Thoracic aorta (tissue), 2 donors: ENCODE measurements at regions not wholly inside any gene's neighbourhood (a gene's known extent, or its start where the extent isn't known, plus 50 kb on each side); places are given as distances from the start of the nearest gene placed in this dataset.
A peak's percentile ranks its signal among the peaks of the same experiment; 100 is the strongest.

Experiments
- ATAC-seq: fragments of 150-250 bp; one replicate; pipeline ENCODE4 v1.8.0; 2017; ENCODE audit warnings: low read depth; ENCODE audit not compliant: insufficient number of reproducible peaks, low FRiP score
- DNase-seq: peaks from one replicate; pipeline ENCODE4 v3.0.0-alpha.2; 2020; ENCODE audit warnings: low spot score
- H3K27ac ChIP-seq, 2 donors: fragments of 200-600 bp; sonication (generic); 1 replicate in 1 of 2; 2 replicates in 1 of 2; pipeline ENCODE4 v1.5.1; 2016; ENCODE audit warnings: mild to moderate bottlenecking in 2 of 2, moderate library complexity in 2 of 2
- H3K27me3 ChIP-seq: fragments of 200-600 bp; sonication (generic); replicated peaks from 2 replicates; pipeline ENCODE4 v1.6.0; 2016; ENCODE audit warnings: mild to moderate bottlenecking; ENCODE audit not compliant: insufficient read depth
- H3K36me3 ChIP-seq: fragments of 200-600 bp; sonication (generic); one replicate; pipeline ENCODE4 v1.5.1; 2016
- H3K4me1 ChIP-seq, 2 donors: fragments of 200-600 bp; sonication (generic); 1 replicate in 1 of 2; 2 replicates in 1 of 2; pipeline versions ENCODE4 v1.5.1 to v1.6.0; 2016; ENCODE audit warnings: low read depth in 2 of 2, mild to moderate bottlenecking in 1 of 2; ENCODE audit not compliant: control insufficient read depth in 1 of 2
- H3K4me3 ChIP-seq: fragments of 200-600 bp; sonication (generic); 2 replicates; pipeline ENCODE4 v1.5.1; 2016; ENCODE audit warnings: mild to moderate bottlenecking
- H3K9me3 ChIP-seq: fragments of 200-600 bp; sonication (generic); 2 replicates; pipeline ENCODE4 v1.5.1; 2016
- CTCF ChIP-seq: fragments of 200-600 bp; sonication (generic); IDR thresholded peaks from one replicate; pipeline ENCODE4 v1.5.1; 2019; ENCODE audit warnings: antibody characterized with exemption

- no peaks in the 10 kb centered on the region for H3K36me3 ChIP-seq
- no peak overlapping the region for H3K4me3 ChIP-seq
- no peaks in the 10 kb centered on the region for H3K27me3 ChIP-seq
- no peak for TF ChIP-seq CTCF
- H3K27ac ChIP-seq, result no peak overlapping the region
- no peak for DNase-seq
- no peaks in the 10 kb centered on the region for H3K9me3 ChIP-seq
- ATAC-seq, result no peak
- H3K4me1 ChIP-seq, result no peaks in the 10 kb centered on the region
Measured at GRCh38 chrX:118221733-118222132, 105.1 kb upstream of the KLHL13 start.

- H3K27ac ChIP-seq, result no peak overlapping the region
- no peaks in the 10 kb centered on the region for H3K36me3 ChIP-seq
- no peaks in the 10 kb centered on the region for H3K27me3 ChIP-seq
- no peak for TF ChIP-seq CTCF
- H3K9me3 ChIP-seq, result no peaks in the 10 kb centered on the region
- DNase-seq, result no peak
- H3K4me3 ChIP-seq, result no peak overlapping the region
- H3K4me1 ChIP-seq, result no peaks in the 10 kb centered on the region
- no peak for ATAC-seq
Measured at GRCh38 chrX:118222421-118222820, 105.8 kb upstream of the KLHL13 start.

- DNase-seq (no peak), ATAC-seq (no peak)
- Histone ChIP-seq H3K9me3 (no peaks in the 10 kb centered on the region), H3K27ac (peak overlapping the region in 1 of 2 donors; percentile 5), H3K36me3 (no peaks in the 10 kb centered on the region), H3K27me3 (no peaks in the 10 kb centered on the region), H3K4me1 (peaks cover 0 to 7% of the 10 kb centered on the region in 2 donors), H3K4me3 (peak overlapping the region; percentile 28)
- TF ChIP-seq CTCF, result peak; percentile 25
Measured at GRCh38 chrX:118225711-118226428, 109.3 kb upstream of the KLHL13 start.

GRCh38 chrX:118228041-118228440, 111.4 kb upstream of the KLHL13 start:
- H3K4me1 ChIP-seq, result peaks cover 0 to 7% of the 10 kb centered on the region in 2 donors
- no peak overlapping the region for H3K27ac ChIP-seq
- H3K4me3 ChIP-seq, result no peak overlapping the region
- H3K36me3 ChIP-seq, result no peaks in the 10 kb centered on the region
- no peaks in the 10 kb centered on the region for H3K9me3 ChIP-seq
- H3K27me3 ChIP-seq, result no peaks in the 10 kb centered on the region
- no peak for TF ChIP-seq CTCF
- ATAC-seq, result no peak
- DNase-seq, result no peak

GRCh38 chrX:118228456-118228855, 111.8 kb upstream of the KLHL13 start:
- peak overlapping the region in 1 of 2 donors; percentile 12 for H3K27ac ChIP-seq
- H3K27me3 ChIP-seq, result no peaks in the 10 kb centered on the region
- no peak for TF ChIP-seq CTCF
- DNase-seq (no peak), ATAC-seq (no peak)
- H3K9me3 ChIP-seq, result no peaks in the 10 kb centered on the region
- H3K36me3 ChIP-seq, result no peaks in the 10 kb centered on the region
- H3K4me1 ChIP-seq, result peaks cover 0 to 7% of the 10 kb centered on the region in 2 donors
- no peak overlapping the region for H3K4me3 ChIP-seq
